Upper lobe of left lung (tissue), 6 donors: ENCODE measurements at regions not wholly inside any gene's neighbourhood (a gene's known extent, or its start where the extent isn't known, plus 50 kb on each side); places are given as distances from the start of the nearest gene placed in this dataset.
A peak's percentile ranks its signal among the peaks of the same experiment; 100 is the strongest.

Experiments
- ATAC-seq, 2 donors: fragments of 200-7000 bp; cut with Tn5 transposase; one replicate each; pipeline ENCODE4 v1.9.1; 2022; ENCODE audit warnings: mild to moderate bottlenecking in 2 of 2, moderate library complexity in 2 of 2; ENCODE audit not compliant: low FRiP score in 2 of 2
- DNase-seq, 2 donors: peaks; one replicate each; pipeline ENCODE4 v3.0.0-alpha.2; 2019 to 2020
- H3K27ac ChIP-seq, 4 donors: fragments of 200-600 bp; sonication (generic); one replicate each; pipeline ENCODE4 v1.5.1; 2016 to 2019
- H3K27me3 ChIP-seq, 4 donors: fragments of 200-600 bp; sonication (generic); one replicate each; pipeline ENCODE4 v1.5.1; 2017 to 2019
- H3K36me3 ChIP-seq, 4 donors: fragments of 200-600 bp; sonication (generic); one replicate each; pipeline ENCODE4 v1.5.1; 2016 to 2019
- H3K4me1 ChIP-seq, 4 donors: fragments of 200-600 bp; sonication (generic); one replicate each; pipeline ENCODE4 v1.5.1; 2018 to 2019
- H3K4me3 ChIP-seq, 4 donors: fragments of 200-600 bp; sonication (generic); one replicate each; pipeline ENCODE4 v1.5.1; 2017 to 2019; ENCODE audit warnings: mild to moderate bottlenecking in 2 of 4, moderate library complexity in 1 of 4
- H3K9me3 ChIP-seq, 4 donors: fragments of 200-600 bp; sonication (generic); one replicate each; pipeline ENCODE4 v1.5.1; 2018 to 2019
- EP300 ChIP-seq, 4 donors: sonication (generic); formaldehyde crosslinking; IDR thresholded peaks; one replicate each; pipeline ENCODE4 v1.5.1; 2017; ENCODE audit warnings: antibody characterized with exemption in 4 of 4, control low read depth in 2 of 4
- POLR2A ChIP-seq, 4 donors: fragments of 450-650 bp; IDR thresholded peaks; one replicate each; pipeline ENCODE4 v1.5.1; 2016 to 2017; ENCODE audit warnings: antibody characterized with exemption in 4 of 4, mild to moderate bottlenecking in 2 of 4
- POLR2AphosphoS5 ChIP-seq, 2 donors: sonication (generic); formaldehyde crosslinking; IDR thresholded peaks; one replicate each; pipeline ENCODE4 v1.5.1; 2017; ENCODE audit warnings: antibody characterized with exemption in 2 of 2
- WGBS, 2 donors: methylation state at CpG; one replicate each; pipeline ENCODE4 v1.1.5; 2017 to 2018; 5-methylcytosine and 5-hydroxymethylcytosine counted together
- TF ChIP-seq, protein P1 (sequence below), 6 experiments: fragments of 450-650 bp in 4 of 6; fragments of 200-600 bp in 2 of 6; sonication (generic) in 2 of 6; IDR thresholded peaks; one replicate each; pipeline ENCODE4 v1.5.1; 2016 to 2019; ENCODE audit warnings: antibody characterized with exemption in 6 of 6
- donor health status: DM: no; HTN: no; CAD: no; lungs with moderate emphysema.
- donor health status: DM: no; HTN: yes; CAD: no; lungs with severe emphysema.

DNA sequence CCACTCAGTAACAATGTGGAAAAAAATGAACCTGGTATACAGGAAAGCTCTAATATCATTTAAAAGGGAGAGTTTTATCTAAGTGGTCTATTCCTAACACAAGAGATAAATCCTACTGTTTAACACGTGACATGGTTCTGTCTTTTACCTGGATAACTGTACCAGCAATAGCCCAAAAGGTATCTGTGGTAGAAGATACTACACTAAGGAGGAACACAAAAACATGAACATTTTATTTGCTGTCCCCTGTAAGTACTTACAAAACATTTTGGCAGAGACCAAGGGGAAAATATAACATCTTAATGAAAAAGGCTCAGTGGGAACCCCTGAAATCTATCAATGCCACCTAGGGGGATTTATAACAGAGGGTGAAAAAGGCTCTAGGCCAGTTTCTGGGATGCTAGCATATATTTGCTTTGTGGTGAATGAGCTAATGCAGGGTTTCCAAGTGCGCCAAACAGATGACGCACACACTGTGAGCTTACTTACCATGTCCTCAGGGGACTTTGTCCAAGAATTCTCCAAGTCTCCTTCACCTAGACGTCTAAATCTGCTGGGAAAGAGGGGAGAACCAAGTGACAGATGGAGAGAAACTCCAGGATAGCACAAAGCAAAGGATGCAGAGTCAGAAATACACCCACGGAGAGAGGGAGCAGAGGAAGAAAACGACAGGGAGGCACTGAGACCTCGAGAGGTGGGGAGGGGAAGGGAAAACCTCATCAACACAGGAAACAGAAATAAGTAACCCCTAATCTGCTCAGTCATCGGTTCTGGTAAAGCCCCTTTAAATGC, 112.5 kb upstream of the PRNP start:
- 30 to 33% methylated on average over 8 of the region's 8 CpGs for WGBS, 2 donors
- no peaks in the 10 kb centered on the region for H3K4me1 ChIP-seq
- TF ChIP-seq, protein P1, sequence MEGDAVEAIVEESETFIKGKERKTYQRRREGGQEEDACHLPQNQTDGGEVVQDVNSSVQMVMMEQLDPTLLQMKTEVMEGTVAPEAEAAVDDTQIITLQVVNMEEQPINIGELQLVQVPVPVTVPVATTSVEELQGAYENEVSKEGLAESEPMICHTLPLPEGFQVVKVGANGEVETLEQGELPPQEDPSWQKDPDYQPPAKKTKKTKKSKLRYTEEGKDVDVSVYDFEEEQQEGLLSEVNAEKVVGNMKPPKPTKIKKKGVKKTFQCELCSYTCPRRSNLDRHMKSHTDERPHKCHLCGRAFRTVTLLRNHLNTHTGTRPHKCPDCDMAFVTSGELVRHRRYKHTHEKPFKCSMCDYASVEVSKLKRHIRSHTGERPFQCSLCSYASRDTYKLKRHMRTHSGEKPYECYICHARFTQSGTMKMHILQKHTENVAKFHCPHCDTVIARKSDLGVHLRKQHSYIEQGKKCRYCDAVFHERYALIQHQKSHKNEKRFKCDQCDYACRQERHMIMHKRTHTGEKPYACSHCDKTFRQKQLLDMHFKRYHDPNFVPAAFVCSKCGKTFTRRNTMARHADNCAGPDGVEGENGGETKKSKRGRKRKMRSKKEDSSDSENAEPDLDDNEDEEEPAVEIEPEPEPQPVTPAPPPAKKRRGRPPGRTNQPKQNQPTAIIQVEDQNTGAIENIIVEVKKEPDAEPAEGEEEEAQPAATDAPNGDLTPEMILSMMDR (IDR thresholded peaks at IDR 0.05): no peak
- TF ChIP-seq EP300 (IDR thresholded peaks at IDR 0.05): no peak
- no peak for TF ChIP-seq POLR2AphosphoS5 (IDR thresholded peaks at IDR 0.05)
- no peak for TF ChIP-seq POLR2A (IDR thresholded peaks at IDR 0.05)
- no peaks in the 10 kb centered on the region for H3K9me3 ChIP-seq
- ATAC-seq (peak in 1 of 2 donors; percentile 35), DNase-seq (no peak)
- H3K36me3 ChIP-seq: no peaks in the 10 kb centered on the region
- H3K4me3 ChIP-seq: no peak overlapping the region
- H3K27ac ChIP-seq: no peak overlapping the region
- H3K27me3 ChIP-seq: no peaks in the 10 kb centered on the region

DNA sequence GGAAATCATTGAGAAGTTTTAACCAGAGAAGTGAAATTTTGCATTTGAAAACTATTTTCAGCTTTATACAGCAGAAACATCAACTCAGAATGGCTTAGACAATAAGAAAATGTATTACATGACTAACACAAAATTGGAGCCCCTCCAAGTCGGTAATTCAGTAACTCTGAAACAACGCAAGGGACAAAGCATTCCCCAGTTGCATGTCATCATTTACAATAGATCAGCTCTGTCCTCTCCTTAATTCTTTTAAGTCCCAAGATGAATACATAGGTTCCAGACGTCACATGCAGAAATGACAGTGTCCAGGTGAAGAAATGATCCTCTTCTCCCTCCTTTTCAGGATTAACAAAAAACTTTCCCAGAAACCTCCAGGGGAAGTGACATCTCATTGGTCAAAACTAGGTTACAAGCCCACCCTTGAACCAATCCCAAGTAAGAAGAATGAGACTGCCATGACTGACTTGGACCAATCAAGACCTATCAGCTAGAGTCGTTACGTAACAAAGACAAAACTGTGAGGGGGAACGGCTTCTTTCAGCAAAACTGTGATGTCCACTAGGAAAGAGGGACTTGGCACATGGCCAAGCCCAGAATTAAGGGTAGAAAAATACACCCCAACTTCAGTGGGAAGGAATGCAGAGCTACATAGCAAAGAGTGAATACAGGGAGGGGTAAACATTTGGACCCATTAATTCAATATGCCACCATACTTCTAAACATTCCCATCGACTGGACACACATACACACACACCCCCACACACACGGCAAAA, 114.3 kb upstream of the PRNP start:
- Histone ChIP-seq H3K4me3 (no peak overlapping the region), H3K27me3 (no peaks in the 10 kb centered on the region), H3K27ac (no peak overlapping the region), H3K4me1 (no peaks in the 10 kb centered on the region), H3K9me3 (no peaks in the 10 kb centered on the region), H3K36me3 (no peaks in the 10 kb centered on the region)
- WGBS, 2 donors: 78 to 81% methylated on average over 8 of the region's 8 CpGs
- TF ChIP-seq POLR2AphosphoS5 (IDR thresholded peaks at IDR 0.05) (no peak), POLR2A (IDR thresholded peaks at IDR 0.05) (no peak), EP300 (IDR thresholded peaks at IDR 0.05) (no peak)
- TF ChIP-seq, protein P1 (IDR thresholded peaks at IDR 0.05): no peak
- DNase-seq: no peak
- ATAC-seq: no peak

- WGBS, 2 donors: 75 to 83% methylated on average over 3 of the region's 3 CpGs
- Histone ChIP-seq H3K9me3 (no peaks in the 10 kb centered on the region), H3K4me3 (no peak overlapping the region), H3K27me3 (no peaks in the 10 kb centered on the region), H3K36me3 (no peaks in the 10 kb centered on the region), H3K27ac (no peak overlapping the region), H3K4me1 (no peaks in the 10 kb centered on the region)
- no peak for DNase-seq
- TF ChIP-seq POLR2A (IDR thresholded peaks at IDR 0.05) (no peak), EP300 (IDR thresholded peaks at IDR 0.05) (no peak), POLR2AphosphoS5 (IDR thresholded peaks at IDR 0.05) (no peak)
- TF ChIP-seq, protein P1 (IDR thresholded peaks at IDR 0.05): no peak
- no peak for ATAC-seq
Measured at GRCh38 chr20:4569865-4570264, 116.4 kb upstream of the PRNP start.

- Histone ChIP-seq H3K4me1 (no peaks in the 10 kb centered on the region), H3K27me3 (no peaks in the 10 kb centered on the region), H3K27ac (no peak overlapping the region), H3K36me3 (no peaks in the 10 kb centered on the region), H3K9me3 (no peaks in the 10 kb centered on the region), H3K4me3 (no peak overlapping the region)
- no peak for DNase-seq
- WGBS, 2 donors: 68 to 92% methylated on average over 2 of the region's 2 CpGs
- TF ChIP-seq POLR2A (IDR thresholded peaks at IDR 0.05): no peak
- no peak for TF ChIP-seq EP300 (IDR thresholded peaks at IDR 0.05)
- no peak for TF ChIP-seq POLR2AphosphoS5 (IDR thresholded peaks at IDR 0.05)
- TF ChIP-seq, protein P1 (IDR thresholded peaks at IDR 0.05): no peak
- no peak for ATAC-seq
Measured at GRCh38 chr20:4569092-4569491, 117.2 kb upstream of the PRNP start.
